IMR-90 (cell line): ENCODE measurements at regions not wholly inside any gene's neighbourhood (a gene's known extent, or its start where the extent isn't known, plus 50 kb on each side); places are given as distances from the start of the nearest gene placed in this dataset.

Source experiments
- ATAC-seq: fragments of 200-7000 bp; cut with Tn5 transposase; 2 replicates; pipeline ENCODE4 v1.9.1; 2020; ENCODE audit warnings: low read depth, mild to moderate bottlenecking, moderate library complexity
- BruUV-seq: library from RNA; stranded (reverse); fragments of 400-500 nt; replicated peaks from 2 replicates; lab custom pipeline; 2021; lab: Mats Ljungman, UMichigan
- CTCF ChIA-PET: fragments of 300-600 bp; formaldehyde crosslinking; extraction: SDS; loops from one replicate; lab custom pipeline; 2021; ENCODE audit warnings: antibody characterized with exemption; lab: Yijun Ruan, JAX
- POLR2A ChIA-PET: fragments of 300-600 bp; sonication (Branson Sonifier 250); formaldehyde crosslinking; loops from one replicate; lab custom pipeline; 2022; ENCODE audit warnings: antibody characterized with exemption; ENCODE audit not compliant: unreplicated experiment; lab: Charles Lee
- DNase-seq: peaks from one replicate; pipeline ENCODE4 v3.0.0; 2013
- H2AFZ ChIP-seq: replicated peaks from 2 replicates; pipeline ENCODE3; 2013; ENCODE audit warnings: low read length, mild to moderate bottlenecking; ENCODE audit not compliant: poor library complexity
- H2AK5ac ChIP-seq: 2 replicates; pipeline ENCODE4 v1.6.1; 2013; ENCODE audit warnings: low read depth, low read length, inconsistent platforms
- H2AK9ac ChIP-seq: replicated peaks from 2 replicates; pipeline ENCODE3; 2013; ENCODE audit warnings: mild to moderate bottlenecking, low read depth, low read length, moderate library complexity; ENCODE audit not compliant: poor library complexity
- H2BK120ac ChIP-seq: 2 replicates; pipeline ENCODE4 v1.6.1; 2013; ENCODE audit warnings: low read depth, low read length, inconsistent platforms
- H2BK15ac ChIP-seq: 3 replicates; pipeline ENCODE4 v1.6.1; 2013; ENCODE audit warnings: low read depth, low read length, inconsistent platforms
- H2BK20ac ChIP-seq: 2 replicates; pipeline ENCODE4 v1.6.1; 2013; ENCODE audit warnings: low read depth, mild to moderate bottlenecking, inconsistent platforms, low read length, moderate library complexity
- H2BK5ac ChIP-seq: 2 replicates; pipeline ENCODE4 v1.6.1; 2013; ENCODE audit warnings: mild to moderate bottlenecking, low read depth, low read length, inconsistent platforms; ENCODE audit not compliant: poor library complexity, severe bottlenecking
- H3K14ac ChIP-seq: replicated peaks from 2 replicates; pipeline ENCODE4 v1.6.1; 2013; ENCODE audit warnings: low read depth, low read length, inconsistent platforms
- H3K18ac ChIP-seq: 2 replicates; pipeline ENCODE4 v1.6.1; 2013; ENCODE audit warnings: low read depth, low read length, control low read depth
- H3K23ac ChIP-seq: 2 replicates; pipeline ENCODE4 v1.6.1; 2013; ENCODE audit warnings: low read depth, low read length, inconsistent platforms
- H3K27ac ChIP-seq: 2 replicates; pipeline ENCODE4 v1.5.1; 2013; ENCODE audit warnings: mild to moderate bottlenecking, control low read depth, low read length; ENCODE audit not compliant: insufficient read depth
- H3K27me3 ChIP-seq: 2 replicates; pipeline ENCODE4 v1.6.1; 2013; ENCODE audit warnings: low read length; ENCODE audit not compliant: control insufficient read depth, insufficient read depth
- H3K36me3 ChIP-seq: 2 replicates; pipeline ENCODE4 v1.6.1; 2013; ENCODE audit warnings: low read length, mixed read lengths; ENCODE audit not compliant: control insufficient read depth, insufficient read depth
- H3K4ac ChIP-seq: 2 replicates; pipeline ENCODE4 v1.6.1; 2013; ENCODE audit warnings: low read depth, low read length, inconsistent platforms
- H3K4me1 ChIP-seq: 2 replicates; pipeline ENCODE4 v1.6.1; 2013; ENCODE audit warnings: low read length, mixed read lengths; ENCODE audit not compliant: control insufficient read depth, insufficient read depth
- H3K4me2 ChIP-seq: 2 replicates; pipeline ENCODE4 v1.6.1; 2013; ENCODE audit warnings: low read depth, mild to moderate bottlenecking, control low read depth, low read length, moderate library complexity
- H3K4me3 ChIP-seq: 2 replicates; pipeline ENCODE4 v1.5.1; 2013; ENCODE audit warnings: low read depth, mild to moderate bottlenecking, control low read depth, low read length, moderate library complexity; ENCODE audit not compliant: insufficient read depth
- H3K56ac ChIP-seq: 2 replicates; pipeline ENCODE4 v1.6.1; 2013; ENCODE audit warnings: low read length, inconsistent platforms; ENCODE audit not compliant: insufficient read depth; ENCODE audit errors: extremely low read depth
- H3K79me1 ChIP-seq, 2 experiments: 2 replicates each; pipeline ENCODE4 v1.6.1; 2013; ENCODE audit warnings: low read length in 2 of 2, inconsistent platforms in 1 of 2, low read depth in 1 of 2
- H3K9ac ChIP-seq: 2 replicates; pipeline ENCODE4 v1.6.1; 2013; ENCODE audit warnings: low read depth, low read length, control low read depth
- H3K9me1 ChIP-seq: 2 replicates; pipeline ENCODE4 v1.6.1; 2013; ENCODE audit warnings: low read length, inconsistent platforms; ENCODE audit not compliant: insufficient read depth
- H3K9me3 ChIP-seq: 2 replicates; pipeline ENCODE4 v1.6.1; 2013; ENCODE audit warnings: low read length; ENCODE audit not compliant: control insufficient read depth, insufficient read depth
- H4K20me1 ChIP-seq: 2 replicates; pipeline ENCODE4 v1.6.1; 2013; ENCODE audit warnings: low read length, inconsistent platforms; ENCODE audit not compliant: insufficient read depth
- H4K5ac ChIP-seq: 2 replicates; pipeline ENCODE4 v1.6.1; 2013; ENCODE audit warnings: mild to moderate bottlenecking, low read depth, low read length, control low read depth
- H4K8ac ChIP-seq, 2 experiments: 2 replicates each; pipeline ENCODE4 v1.6.1; 2013; ENCODE audit warnings: low read depth in 2 of 2, low read length in 2 of 2, control low read depth in 1 of 2, inconsistent platforms in 1 of 2
- H4K91ac ChIP-seq: 2 replicates; pipeline ENCODE4 v1.6.1; 2013; ENCODE audit warnings: low read depth, low read length, inconsistent platforms; ENCODE audit not compliant: insufficient read depth
- MAFK ChIP-seq: IDR thresholded peaks from 2 replicates; pipeline ENCODE4 v1.6.1; 2012; ENCODE audit warnings: low read depth, low read length, improper control_type of control experiment
- MAZ ChIP-seq: IDR thresholded peaks from 2 replicates; pipeline ENCODE4 v1.6.1; 2012; ENCODE audit warnings: low read depth, mild to moderate bottlenecking, low read length, improper control_type of control experiment, moderate library complexity, borderline replicate concordance
- NFE2L2 ChIP-seq: fragments of 150-350 bp; IDR thresholded peaks from 2 replicates; pipeline ENCODE4 v1.6.1; 2016; ENCODE audit warnings: low read depth, mild to moderate bottlenecking, low read length
- RCOR1 ChIP-seq: IDR thresholded peaks from 2 replicates; pipeline ENCODE4 v1.6.1; 2012; ENCODE audit warnings: mild to moderate bottlenecking, low read length, improper control_type of control experiment; ENCODE audit not compliant: insufficient replicate concordance
- WGBS, 2 experiments: methylation state at CpG; one replicate each; pipeline versions ENCODE4 v1.1.5 to v1.1.7; 2013; ENCODE audit warnings: missing lambda C conversion rate in 2 of 2; ENCODE audit not compliant: insufficient read length in 1 of 2; ENCODE audit errors: extremely low coverage in 2 of 2; 5-methylcytosine and 5-hydroxymethylcytosine counted together
- dilution Hi-C: fragments of 300-500 bp; cut with HindIII; formaldehyde crosslinking; loops from one replicate; pipeline ENCODE4 v1.14.3; 2018; ENCODE audit warnings: low sequenced_read_pairs; ENCODE audit not compliant: unreplicated experiment
- in situ Hi-C: fragments of 300-500 bp; cut with MboI; formaldehyde crosslinking; loops from 3 replicates; pipeline ENCODE4 v1.14.3; 2019; ENCODE audit warnings: low sequenced_read_pairs, inconsistent platforms, mixed read lengths
- intact Hi-C: fragments of 100-400 bp; cut with micrococcal nuclease; formaldehyde crosslinking; loops from 2 replicates; pipeline ENCODE4 v1.10.0; 2022
- TF ChIP-seq, protein P1 (sequence below): fragments of 150-350 bp; IDR thresholded peaks from 2 replicates; pipeline ENCODE4 v1.6.1; 2017; ENCODE audit warnings: mild to moderate bottlenecking, antibody characterized with exemption, low read length, low read depth
- TF ChIP-seq, protein P2 (sequence below): conservative IDR thresholded peaks from 2 replicates; pipeline ENCODE4 v1.5.1; 2012; ENCODE audit warnings: mild to moderate bottlenecking, low read depth, low read length, improper control_type of control experiment

DNA sequence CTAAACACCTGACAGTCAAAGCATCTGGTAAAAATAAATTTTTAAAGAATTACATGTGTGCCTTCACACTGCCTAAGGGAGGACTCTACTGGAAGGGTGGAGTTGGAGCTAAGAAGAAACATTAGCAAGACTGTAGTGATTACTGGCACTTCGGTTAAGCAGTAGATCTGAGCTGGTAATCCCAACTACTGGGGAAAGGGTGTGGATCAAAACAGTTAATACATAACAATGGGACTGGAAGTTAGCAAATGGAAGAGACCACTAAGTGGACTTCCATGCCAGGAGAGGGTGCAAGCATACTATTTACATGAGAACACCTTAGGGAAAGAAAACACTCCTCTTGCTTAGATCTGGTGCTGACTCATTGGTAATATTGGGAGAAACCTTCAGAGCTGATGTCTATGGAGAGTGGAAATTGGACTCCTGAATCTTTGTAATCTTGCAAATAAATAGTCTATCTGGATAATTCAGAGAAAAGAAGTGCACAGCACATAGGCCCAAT, 519.6 kb upstream of the LINC00305 start:
- dilution Hi-C loops (no loop called here), in situ Hi-C loops (no loop called here), intact Hi-C loops (no loop called here)
- Histone ChIP-seq H3K23ac (no peak overlapping the region), H2BK15ac (no peak overlapping the region), H3K4me3 (no peak overlapping the region), H3K9me1 (no peaks in the 10 kb centered on the region), H3K9me3 (peaks cover 2% of the 10 kb centered on the region; the same call in 1 of the 2 replicates), H4K5ac (no peak overlapping the region), H3K18ac (no peak overlapping the region), H2AK9ac (no peak overlapping the region), H2BK120ac (no peak overlapping the region), H2AFZ (no peak overlapping the region), H3K4ac (no peak overlapping the region), H3K4me1 (no peaks in the 10 kb centered on the region), H2BK5ac (no peak overlapping the region), H3K9ac (no peak overlapping the region), H3K56ac (no peak overlapping the region), H2BK20ac (no peak overlapping the region), H3K27me3 (no peaks in the 10 kb centered on the region), H3K27ac (no peak overlapping the region), H3K14ac (no peak overlapping the region), H3K4me2 (no peak overlapping the region), H2AK5ac (no peak overlapping the region), H3K79me1 (no peaks in the 10 kb centered on the region), H4K20me1 (no peaks in the 10 kb centered on the region), H3K36me3 (no peaks in the 10 kb centered on the region), H4K8ac (no peak overlapping the region), H4K91ac (no peak overlapping the region)
- no TSS peak for BruUV-seq
- no peak for TF ChIP-seq MAZ
- TF ChIP-seq, protein P1, sequence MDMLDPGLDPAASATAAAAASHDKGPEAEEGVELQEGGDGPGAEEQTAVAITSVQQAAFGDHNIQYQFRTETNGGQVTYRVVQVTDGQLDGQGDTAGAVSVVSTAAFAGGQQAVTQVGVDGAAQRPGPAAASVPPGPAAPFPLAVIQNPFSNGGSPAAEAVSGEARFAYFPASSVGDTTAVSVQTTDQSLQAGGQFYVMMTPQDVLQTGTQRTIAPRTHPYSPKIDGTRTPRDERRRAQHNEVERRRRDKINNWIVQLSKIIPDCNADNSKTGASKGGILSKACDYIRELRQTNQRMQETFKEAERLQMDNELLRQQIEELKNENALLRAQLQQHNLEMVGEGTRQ: no peak
- TF ChIP-seq, protein P2, sequence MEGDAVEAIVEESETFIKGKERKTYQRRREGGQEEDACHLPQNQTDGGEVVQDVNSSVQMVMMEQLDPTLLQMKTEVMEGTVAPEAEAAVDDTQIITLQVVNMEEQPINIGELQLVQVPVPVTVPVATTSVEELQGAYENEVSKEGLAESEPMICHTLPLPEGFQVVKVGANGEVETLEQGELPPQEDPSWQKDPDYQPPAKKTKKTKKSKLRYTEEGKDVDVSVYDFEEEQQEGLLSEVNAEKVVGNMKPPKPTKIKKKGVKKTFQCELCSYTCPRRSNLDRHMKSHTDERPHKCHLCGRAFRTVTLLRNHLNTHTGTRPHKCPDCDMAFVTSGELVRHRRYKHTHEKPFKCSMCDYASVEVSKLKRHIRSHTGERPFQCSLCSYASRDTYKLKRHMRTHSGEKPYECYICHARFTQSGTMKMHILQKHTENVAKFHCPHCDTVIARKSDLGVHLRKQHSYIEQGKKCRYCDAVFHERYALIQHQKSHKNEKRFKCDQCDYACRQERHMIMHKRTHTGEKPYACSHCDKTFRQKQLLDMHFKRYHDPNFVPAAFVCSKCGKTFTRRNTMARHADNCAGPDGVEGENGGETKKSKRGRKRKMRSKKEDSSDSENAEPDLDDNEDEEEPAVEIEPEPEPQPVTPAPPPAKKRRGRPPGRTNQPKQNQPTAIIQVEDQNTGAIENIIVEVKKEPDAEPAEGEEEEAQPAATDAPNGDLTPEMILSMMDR: no peak
- TF ChIP-seq RCOR1: no peak
- TF ChIP-seq NFE2L2: no peak
- TF ChIP-seq MAFK: no peak
- DNase-seq (no peak), ATAC-seq (no peak)
- no CpG with 5 or more reads among the region's 1 CpG for WGBS, 2 experiments
- ChIA-PET CTCF (no interaction called here), POLR2A (no interaction called here)
